GM19035 (cell line): ENCODE measurements at regions not wholly inside any gene's neighbourhood (a gene's known extent, or its start where the extent isn't known, plus 50 kb on each side); places are given as distances from the start of the nearest gene placed in this dataset.
A peak's percentile ranks its signal among the peaks of the same experiment; 100 is the strongest.
"Not testable (repeated sequence)": the region's sequence is repeated elsewhere in the genome, so short reads cannot be mapped to it uniquely, and the experiment has no call there.

Experiments used
- ATAC-seq: cut with Tn5 transposase; IDR thresholded peaks from one replicate; pipeline ENCODE4 v1.9.1; 2021; ENCODE audit not compliant: unreplicated experiment

DNA sequence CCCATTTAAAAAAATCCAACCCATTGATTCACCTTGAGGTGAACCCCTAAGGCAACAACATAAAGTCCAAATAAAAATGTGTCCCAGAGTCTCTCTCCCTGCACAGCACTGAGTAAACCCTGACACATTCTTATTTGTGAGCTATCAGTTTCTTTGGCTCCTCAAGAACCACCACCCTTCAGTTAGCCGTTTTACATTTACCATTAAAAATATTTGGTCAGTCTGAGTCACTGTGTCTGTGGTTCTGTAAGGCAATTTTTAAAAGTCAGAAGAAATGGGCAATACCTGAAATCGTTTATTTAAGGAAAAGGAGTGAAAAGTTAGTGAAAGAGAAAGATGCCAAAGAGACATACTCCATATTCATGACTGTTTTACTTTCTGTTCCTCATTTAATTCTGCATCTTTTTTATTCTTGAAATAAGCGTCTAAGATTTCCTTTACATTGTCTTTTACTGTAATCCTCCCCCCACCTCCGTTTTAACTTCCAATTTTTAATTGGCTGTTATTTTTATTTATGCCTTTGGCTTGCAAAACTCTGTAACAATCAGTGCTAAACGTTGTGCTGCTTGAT lies 91.7 kb upstream of the IVNS1ABP start:
- ATAC-seq, result no peak

DNA sequence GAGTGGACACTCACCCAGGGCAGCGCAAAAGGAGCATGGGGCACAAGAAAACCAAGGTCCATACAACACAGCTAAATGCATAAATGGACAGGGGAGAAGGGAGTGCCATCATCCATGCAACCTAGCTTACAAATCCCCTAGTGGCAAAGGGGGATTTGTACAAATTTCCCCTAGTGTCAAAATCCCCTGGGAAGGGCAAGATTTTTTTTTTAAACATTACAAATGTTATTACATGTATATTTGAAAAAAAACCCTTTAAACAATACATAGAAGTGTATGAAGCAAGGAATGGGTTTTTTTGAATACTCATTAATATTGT lies 89.6 kb upstream of the IVNS1ABP start:
- no peak for ATAC-seq

DNA sequence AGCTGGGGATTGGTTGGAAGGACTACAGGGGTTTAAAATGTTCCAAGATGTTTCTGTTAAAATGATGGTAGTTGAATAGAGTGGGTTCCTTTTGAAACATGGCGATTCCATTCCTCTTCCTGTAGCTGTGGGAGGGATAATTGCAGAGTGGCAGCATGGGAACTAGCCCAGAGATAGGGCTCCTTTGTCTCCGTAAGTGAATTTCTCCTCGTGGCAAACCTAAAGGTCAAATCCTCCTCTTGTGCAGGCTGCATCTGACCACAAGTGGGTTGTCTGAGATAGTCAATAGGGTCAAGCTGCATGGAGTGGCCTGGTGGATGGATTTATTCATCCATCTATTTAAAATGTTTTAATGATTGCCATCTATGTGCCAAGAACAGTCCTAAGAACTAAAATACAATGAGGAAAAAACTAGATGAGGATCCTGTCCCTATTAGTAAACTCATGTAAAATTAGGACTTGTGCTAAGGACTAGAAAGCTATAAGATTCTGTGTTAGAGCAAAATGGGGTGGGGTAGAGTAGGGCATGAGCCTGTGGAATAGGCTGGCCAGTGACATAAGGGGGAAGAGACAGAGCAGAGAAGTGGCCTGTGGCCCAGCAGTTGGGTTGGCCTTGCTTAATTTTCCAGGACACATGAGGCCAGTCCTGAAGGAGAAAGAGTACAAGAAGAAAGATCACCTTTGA lies 89.1 kb upstream of the IVNS1ABP start:
- ATAC-seq, result no peak

DNA sequence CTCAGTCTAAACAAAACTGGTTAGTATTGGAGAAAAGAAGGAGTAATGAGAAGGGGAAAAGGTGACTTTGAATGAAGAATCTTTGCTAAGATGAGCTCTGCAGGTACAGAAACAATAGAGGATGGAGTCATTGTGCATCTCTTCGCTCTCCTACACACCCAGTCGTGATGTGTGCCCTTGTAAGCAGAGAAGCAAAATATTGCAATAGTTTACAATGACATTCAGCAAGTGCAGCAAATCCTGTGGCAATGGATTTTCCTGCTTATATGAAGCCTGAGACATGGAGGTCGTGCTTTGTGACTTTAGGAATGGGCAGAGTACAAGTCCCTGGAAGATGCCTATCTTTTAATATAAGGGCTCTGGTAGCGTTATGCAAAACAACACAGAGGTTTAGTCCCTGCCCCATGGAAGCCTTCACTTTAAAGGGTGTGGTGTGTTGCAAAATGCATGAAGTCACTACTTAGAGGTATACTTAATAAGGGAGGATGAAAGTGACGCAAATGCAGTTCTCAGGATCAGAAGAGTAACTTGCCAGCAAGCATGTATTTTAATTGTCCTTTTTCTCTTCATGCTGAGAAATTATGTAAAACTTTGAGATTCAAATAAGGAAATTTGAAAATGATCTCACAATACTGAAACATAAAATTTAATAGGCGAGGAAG lies 88.0 kb upstream of the IVNS1ABP start:
- ATAC-seq, result no peak

DNA sequence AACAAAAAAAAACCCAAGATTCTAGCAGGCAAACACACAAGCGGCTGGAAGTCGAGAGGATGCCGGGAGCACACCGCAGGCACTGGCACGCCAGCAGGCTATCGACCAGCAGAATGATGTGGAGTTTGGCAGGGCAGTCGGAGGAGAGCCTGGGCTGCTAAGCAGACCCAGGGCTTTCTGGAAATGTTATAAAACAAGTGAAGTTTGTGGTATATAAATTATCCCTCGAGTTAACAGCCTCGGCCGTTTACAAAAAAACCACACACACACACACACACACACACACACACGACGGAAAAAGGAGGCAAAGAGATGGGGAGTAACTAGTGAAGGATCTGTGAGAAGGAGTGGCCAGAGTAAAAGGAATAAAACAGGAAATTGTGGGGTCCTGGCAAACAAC lies 87.2 kb upstream of the IVNS1ABP start:
- ATAC-seq, result no peak

DNA sequence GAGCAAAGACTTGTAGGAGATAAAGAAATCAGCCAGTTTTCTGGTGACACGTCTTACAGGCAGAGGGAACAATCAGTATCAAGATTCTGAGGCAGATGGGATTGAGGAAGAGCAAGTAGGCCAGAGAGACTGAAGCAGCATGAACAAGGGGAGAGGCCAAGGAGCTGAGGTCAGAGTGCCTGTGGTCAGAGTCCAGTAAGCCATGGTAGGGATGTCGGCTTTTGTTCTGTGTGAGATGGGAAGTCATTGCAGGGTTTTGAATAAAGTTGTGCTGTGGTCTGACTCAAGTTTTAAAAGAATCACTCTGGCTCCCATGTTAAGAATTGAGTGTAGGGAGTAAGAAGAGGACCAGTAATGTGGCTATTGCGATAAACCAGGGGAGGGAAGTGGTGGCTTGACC lies 85.9 kb upstream of the IVNS1ABP start:
- ATAC-seq, result no peak

DNA sequence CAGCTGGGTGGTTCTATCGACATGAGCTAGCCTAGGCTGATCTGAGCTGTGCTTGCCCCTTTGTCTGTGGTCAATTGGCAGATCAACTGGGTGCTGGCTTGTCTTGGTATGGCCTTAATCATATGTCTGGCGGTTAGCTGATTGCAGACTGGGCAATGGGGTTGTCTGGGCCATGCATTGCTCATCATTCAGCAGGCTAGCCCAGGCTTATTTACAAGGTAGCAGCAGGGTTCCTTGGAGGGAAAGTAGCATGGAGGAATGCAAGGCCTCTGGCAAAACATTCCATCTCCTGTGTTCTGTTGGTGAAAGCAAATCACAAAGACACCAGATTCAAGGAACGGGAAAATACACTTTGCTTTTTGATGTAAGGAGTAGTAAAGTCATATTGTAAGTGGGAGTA lies 84.0 kb upstream of the IVNS1ABP start:
- no peak for ATAC-seq

DNA sequence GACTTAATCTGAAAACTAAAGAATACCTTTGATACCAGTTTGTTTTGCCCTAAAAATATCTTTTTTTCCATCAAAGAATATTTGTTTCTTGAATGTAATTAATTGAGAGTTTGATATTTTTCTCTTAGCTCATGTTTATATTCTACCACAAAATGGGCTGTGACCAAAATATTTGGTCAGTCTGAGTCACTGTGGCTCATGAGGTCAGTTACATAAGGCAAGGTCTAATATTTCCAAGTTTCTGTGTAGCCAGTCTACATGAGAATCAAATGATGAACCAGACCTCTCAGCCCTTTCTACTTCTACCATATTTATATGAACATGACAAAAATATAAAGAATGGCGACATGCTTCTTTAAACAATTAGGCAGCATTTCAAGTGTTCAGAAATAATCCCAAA lies 83.0 kb upstream of the IVNS1ABP start:
- no peak for ATAC-seq

DNA sequence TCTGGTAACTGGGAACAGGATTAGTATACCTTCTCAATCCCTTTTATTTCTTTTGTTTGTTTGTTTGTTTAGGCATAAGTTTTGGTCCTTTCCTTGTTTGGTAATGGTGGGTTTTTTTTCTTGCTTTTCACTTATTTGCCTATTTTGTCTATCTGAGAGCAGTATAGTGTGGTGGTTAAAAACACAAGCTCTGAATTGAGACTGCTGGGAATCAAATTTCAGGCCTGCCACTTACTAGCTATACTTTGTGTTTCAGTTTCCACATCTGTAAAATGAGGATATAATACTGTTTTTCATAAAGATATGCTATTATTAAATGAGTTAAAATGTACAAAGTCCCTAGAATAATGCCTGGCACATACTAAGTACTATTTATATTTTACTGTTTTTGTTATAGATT lies 81.6 kb upstream of the IVNS1ABP start:
- peak; percentile 65 for ATAC-seq

DNA sequence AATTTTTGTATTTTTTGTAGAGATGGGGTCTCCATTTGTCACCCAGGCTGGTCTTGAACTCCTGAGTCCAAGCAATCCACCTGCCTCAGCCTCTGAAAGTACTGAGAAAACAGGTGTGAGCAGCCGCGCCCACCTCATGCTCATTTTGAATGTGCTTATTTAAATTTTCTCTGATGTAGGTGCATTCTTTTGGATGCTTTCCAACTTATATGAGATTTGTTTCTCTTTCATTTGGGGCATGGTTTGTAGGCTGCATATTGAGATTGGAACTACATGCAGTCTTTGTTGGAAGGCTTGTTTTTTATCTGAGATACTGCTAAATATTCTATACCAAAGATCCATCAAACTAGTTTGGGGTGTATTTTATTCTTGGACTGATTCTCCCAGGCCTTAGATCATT lies 81.0 kb upstream of the IVNS1ABP start:
- ATAC-seq, result no peak

DNA sequence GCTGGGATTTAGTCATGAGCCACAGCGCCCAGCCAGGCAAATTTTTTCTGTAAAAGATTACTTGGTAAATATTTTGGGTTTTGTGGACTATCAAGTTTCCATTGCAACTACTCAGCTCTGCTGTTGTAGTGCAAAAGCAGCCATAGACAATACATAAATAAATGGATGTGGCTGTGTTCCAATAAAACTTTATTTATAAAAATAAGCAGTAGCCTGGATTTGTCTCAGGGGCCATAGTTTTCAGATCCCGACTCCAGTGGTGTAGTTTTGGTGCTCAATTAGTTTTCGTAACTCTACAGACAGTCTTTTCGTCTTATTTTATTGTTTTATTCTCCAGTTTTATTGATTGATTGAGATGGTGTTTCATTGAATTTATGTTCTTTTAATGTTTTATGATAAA lies 80.1 kb upstream of the IVNS1ABP start:
- ATAC-seq, result no peak

DNA sequence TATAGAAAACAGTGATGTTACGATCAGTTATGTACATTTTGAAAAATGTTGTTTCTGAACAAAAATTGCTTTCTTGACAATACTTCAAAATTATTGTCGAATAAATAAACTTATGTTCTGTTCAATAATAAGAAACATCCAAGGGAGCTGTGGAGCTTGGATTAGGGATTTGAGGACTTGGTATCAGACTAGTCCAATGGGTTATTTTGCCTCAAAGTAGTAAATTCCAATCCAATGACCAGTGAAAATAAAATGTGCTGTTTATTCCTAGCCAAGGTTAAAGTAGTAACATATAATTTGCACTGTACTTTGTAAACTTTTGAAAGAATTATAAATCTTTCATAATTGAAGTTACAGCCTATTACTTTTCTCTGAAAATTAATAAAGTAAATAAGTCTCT lies 79.1 kb upstream of the IVNS1ABP start:
- ATAC-seq, result no peak

DNA sequence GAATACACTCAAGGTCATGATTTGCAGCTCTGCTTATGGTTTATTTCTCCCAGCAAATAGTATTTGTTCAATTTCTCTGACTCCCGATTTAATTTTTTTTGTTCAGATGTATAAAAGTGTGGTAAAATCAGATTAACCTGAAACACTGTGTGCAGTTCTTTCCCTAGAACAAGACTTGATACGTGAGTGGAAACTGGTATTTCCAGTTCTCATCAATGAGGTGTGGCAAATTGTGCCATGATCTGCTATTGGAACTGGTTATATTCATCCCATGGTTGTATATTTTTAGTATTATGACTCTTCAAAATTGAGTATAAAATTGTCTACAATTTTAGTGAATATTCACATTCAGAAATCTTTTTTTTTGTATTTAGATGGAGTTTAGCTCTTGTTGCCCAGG lies 76.8 kb upstream of the IVNS1ABP start:
- no peak for ATAC-seq

DNA sequence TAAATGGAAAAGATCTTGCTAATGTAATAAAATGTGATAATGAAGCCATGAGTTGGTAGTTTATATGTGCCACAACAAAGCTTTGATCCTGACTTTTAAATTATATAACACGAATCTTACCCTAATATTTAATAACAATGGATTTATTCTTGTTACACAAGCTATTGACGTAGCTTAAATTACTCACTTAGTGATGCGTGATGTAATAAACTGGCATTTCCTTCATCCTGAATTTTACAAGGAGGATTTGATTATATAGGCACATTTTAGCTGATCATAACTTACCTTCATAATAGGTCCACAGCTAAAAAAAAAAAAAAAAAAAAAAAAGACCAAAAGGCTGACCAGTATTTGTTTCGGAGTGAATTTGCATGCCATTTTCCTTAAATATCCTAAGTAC lies 76.2 kb upstream of the IVNS1ABP start:
- no peak for ATAC-seq

DNA sequence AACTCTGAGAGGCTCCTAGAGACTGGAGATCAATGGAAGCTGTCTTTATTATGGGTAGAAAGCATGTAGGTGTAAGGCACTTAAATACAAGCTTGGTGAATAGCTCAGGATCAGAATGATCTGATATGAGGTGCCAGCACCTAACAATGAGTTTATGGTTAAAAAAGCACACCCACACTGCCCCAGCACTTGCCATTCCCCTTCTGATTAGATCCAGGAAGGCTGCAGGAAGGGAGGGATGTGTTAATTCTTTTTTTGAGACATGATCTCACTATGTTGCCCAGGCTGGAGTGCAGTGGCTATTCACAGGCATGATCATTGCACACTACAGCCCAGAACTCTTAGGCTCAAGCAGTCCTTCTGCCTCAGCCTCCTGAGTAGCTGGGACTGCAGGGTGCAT lies 71.8 kb upstream of the IVNS1ABP start:
- ATAC-seq, result no peak

DNA sequence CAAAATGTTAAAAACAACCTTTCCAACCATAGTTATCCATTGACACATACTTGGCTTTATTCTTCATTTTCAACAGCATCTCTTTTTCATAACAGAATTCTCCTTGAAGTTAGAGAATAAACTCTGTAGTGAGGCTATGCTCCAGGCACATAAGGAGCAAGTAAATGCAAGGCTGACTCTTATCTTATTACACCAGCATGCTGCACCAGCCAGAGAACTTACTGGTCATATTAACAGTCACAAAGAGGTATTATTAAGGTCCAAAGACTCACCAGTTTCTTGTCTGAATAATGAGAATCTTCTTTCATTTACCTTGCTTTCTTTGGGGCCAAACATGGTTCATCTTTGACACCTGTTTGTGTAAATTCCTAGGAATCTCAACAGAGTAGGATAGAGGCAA lies 71.3 kb upstream of the IVNS1ABP start:
- ATAC-seq, result no peak

DNA sequence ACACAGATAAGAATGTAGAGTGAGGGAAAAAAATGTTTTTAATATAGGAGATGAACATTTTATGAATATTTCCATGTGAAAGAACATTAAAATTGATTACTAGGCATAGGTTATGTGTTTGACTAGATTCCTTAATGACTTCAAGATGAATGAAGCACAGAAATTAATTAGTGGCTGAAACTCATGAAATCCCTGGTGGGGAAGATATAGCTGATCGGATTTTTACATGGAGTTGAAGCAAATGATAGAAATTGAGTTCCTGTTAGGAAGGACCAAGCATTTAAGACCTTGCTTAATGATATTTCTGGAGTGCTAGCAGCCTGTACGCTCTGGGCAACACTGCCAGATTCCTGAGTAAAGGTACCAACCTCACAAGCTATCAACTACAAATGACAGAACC lies 68.9 kb upstream of the IVNS1ABP start:
- ATAC-seq, result no peak

DNA sequence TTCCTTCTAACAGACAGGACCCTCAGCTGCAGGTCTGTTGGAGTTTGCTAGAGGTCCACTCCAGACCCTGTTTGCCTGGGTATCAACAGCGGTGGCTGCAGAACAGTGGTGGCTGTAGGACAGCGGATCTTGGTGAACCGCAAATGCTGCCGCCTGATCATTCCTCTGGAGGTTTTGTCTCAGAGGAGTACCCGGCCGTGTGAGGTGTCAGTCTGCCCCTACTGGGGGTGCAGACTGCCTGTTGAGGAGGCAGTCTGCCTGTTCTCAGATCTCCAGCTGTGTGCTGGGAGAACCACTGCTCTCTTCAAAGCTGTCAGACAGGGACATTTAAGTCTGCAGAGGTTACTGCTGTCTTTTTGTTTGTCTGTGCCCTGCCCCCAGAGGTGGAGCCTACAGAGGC lies 66.8 kb upstream of the IVNS1ABP start:
- ATAC-seq, result not testable (repeated sequence)

DNA sequence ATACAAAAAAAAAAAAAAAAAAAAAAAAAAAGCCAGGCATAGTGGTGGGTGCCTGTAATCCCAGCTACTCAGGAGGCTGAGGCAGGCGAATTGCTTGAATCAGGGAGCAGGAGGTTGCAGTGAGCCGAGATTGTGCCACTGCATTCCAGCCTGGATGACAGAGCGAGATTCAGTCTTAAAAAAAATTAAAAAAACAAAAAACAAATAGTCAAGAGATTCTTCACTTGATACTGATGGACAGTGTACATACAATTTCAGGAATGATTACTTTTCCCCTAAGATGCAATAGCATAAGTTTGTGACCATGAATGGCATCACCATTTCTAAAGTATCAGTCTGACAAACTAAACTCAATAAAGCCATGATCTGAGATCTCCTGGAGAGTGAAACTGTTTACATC lies 60.8 kb upstream of the IVNS1ABP start:
- ATAC-seq, result no peak

DNA sequence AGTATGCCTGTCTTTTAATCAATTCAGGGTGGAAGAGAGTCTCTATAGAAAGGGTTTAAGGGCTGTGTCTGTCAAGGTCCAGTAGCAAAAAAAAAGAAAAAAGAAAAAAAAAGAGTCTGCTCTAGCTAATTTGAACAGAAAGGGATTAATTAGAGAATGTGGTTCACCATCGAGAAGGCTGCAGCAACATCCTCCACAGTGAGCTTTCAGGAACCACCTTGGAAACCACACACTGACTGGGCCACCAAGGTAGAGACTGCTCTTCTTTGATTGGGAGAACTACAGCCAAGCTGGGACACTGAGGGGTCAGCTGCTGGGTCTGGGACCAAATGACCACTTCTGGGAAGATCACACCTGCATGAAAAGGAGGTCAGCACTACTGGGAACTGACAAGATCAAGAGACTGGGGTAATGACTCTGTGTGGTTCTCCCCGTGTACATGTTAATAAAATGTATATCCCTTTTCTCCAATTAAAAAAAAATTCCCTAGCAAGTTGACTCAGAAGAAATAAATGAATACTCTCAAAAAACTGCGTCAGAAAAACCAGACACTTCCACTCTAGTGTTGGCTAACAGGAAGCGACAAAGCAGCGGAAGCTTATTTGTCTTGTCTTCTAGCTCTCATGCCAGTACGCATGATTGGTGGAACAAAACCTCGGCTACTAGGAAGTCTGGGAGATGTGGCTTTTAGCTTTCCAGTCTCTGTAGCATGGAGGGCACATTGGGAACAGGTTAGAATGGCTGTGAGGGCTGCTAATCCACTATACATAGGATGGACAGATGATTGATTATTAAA lies 60.0 kb upstream of the IVNS1ABP start:
- ATAC-seq, result no peak

DNA sequence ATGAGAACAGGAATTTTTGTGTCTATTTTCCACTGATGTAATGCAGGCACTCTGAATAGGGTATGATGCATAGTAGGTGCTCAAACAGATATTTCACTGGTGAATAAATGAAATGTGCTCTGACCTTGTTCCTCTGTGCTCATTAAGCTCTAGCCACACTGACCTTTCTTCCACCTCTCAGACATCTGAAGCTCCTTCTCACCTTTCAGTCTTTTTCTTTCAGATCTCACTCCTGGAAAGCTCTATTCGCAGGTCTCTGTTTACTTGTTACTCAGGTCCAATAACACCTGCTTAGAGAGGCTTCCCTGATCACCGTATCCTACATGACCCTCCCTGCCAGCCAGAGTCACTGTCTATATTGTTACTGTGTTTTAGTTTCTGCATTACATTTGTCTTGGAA lies 59.2 kb upstream of the IVNS1ABP start:
- no peak for ATAC-seq

DNA sequence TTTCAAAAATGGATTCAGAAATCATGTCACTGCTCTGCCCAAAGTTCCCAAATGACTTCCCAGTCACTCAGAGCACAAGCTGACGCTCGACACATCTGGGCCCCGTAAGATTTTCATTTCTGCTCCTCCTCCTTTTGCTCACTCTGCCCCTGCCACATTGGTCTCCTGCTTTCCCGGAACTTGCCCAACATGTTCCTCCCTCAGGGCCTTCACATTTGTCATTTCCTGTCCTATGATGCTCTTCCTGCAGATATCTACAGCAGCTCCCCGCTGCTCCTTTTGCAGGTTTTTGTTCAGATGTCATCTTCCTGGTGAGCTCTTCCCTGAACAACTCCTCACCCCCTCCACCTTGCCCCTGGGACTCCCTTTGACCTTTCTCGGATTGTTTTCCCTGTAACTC lies 58.5 kb upstream of the IVNS1ABP start:
- no peak for ATAC-seq
